ENCODE measurements at regions not wholly inside any gene's neighbourhood (a gene's known extent, or its start where the extent isn't known, plus 50 kb on each side); places are given as distances from the start of the nearest gene placed in this dataset.
"Not testable (repeated sequence)": the region's sequence is repeated elsewhere in the genome, so short reads cannot be mapped to it uniquely, and the experiment has no call there.

- no peaks in the 10 kb centered on the region for H3K36me3 ChIP-seq (ENCODE audit: control insufficient read depth in 2 of 3, insufficient read depth in 3 of 3, low read length in 3 of 3)
- no peak overlapping the region for H3K4me3 ChIP-seq (ENCODE audit: low read length)
- Mint-ChIP-seq H3K4me3 (no peak overlapping the region), H3K36me3 (no peaks in the 10 kb centered on the region), H3K4me1 (no peaks in the 10 kb centered on the region), H3K27ac (no peak overlapping the region), H3K9me3 (no peaks in the 10 kb centered on the region), H3K27me3 (no peaks in the 10 kb centered on the region)
- ATAC-seq (no peak), DNase-seq (no peak)
- intact Hi-C loops (cut with micrococcal nuclease): no loop called here
- H3K9me3 ChIP-seq (ENCODE audit: control insufficient read depth in 2 of 3, low read length in 3 of 3): no peaks in the 10 kb centered on the region
- H3K4me1 ChIP-seq (ENCODE audit: control insufficient read depth in 2 of 2, insufficient read depth in 2 of 2, low read length in 2 of 2): no peaks in the 10 kb centered on the region
- H3K27me3 ChIP-seq (ENCODE audit: control insufficient read depth in 2 of 2, insufficient read depth in 2 of 2, low read length in 2 of 2): no peaks in the 10 kb centered on the region
- ChIA-PET POLR2A (no interaction called here), CTCF (no interaction called here)
- no peak overlapping the region for H3K27ac ChIP-seq (ENCODE audit: low read depth, low read length)
Measured at GRCh38 chr6:14553515-14553914, 435.9 kb downstream of the CD83 start.

- H3K36me3 ChIP-seq (ENCODE audit: control insufficient read depth in 2 of 3, insufficient read depth in 3 of 3, low read length in 3 of 3): no peaks in the 10 kb centered on the region
- DNase-seq: no peak
- ChIA-PET POLR2A (no interaction called here), CTCF (no interaction called here)
- H3K4me1 ChIP-seq (ENCODE audit: control insufficient read depth in 2 of 2, insufficient read depth in 2 of 2, low read length in 2 of 2): no peaks in the 10 kb centered on the region
- Mint-ChIP-seq H3K27ac (peak overlapping the region in 1 of 9 donors; percentile 51), H3K9me3 (peaks cover 0 to 5% (median 0%) of the 10 kb centered on the region in 11 donors), H3K27me3 (no peaks in the 10 kb centered on the region), H3K4me3 (no peak overlapping the region), H3K4me1 (no peaks in the 10 kb centered on the region), H3K36me3 (peaks cover 0 to 5% (median 5%) of the 10 kb centered on the region in 5 donors)
- no peaks in the 10 kb centered on the region for H3K9me3 ChIP-seq (ENCODE audit: control insufficient read depth in 2 of 3, low read length in 3 of 3)
- H3K4me3 ChIP-seq (ENCODE audit: low read length): no peak overlapping the region
- intact Hi-C loops (cut with micrococcal nuclease): no loop called here
- ATAC-seq: no peak
- H3K27me3 ChIP-seq (ENCODE audit: control insufficient read depth in 2 of 2, insufficient read depth in 2 of 2, low read length in 2 of 2): no peaks in the 10 kb centered on the region
- H3K27ac ChIP-seq (ENCODE audit: low read depth, low read length): no peak overlapping the region
Measured at GRCh38 chr6:14555804-14556203, 438.2 kb downstream of the CD83 start.

GRCh38 chr6:14559746-14560536 lies 442.4 kb downstream of the CD83 start:
- peaks cover 0 to 11% (median 9%) of the 10 kb centered on the region in 5 donors for H3K36me3 Mint-ChIP-seq

GRCh38 chr6:14561563-14561962 lies 444.0 kb downstream of the CD83 start:
- H3K9me3 Mint-ChIP-seq: peaks cover 0 to 24% (median 4%) of the 10 kb centered on the region in 11 donors
- H3K27ac Mint-ChIP-seq; H3K27ac ChIP-seq (ENCODE audit: low read depth, low read length); H3K27me3 ChIP-seq (ENCODE audit: control insufficient read depth in 2 of 2, insufficient read depth in 2 of 2, low read length in 2 of 2); DNase-seq; intact Hi-C loops (cut with micrococcal nuclease); CTCF ChIA-PET; H3K36me3 ChIP-seq (ENCODE audit: control insufficient read depth in 2 of 3, insufficient read depth in 3 of 3, low read length in 3 of 3); H3K4me1 Mint-ChIP-seq; ATAC-seq; H3K27me3 Mint-ChIP-seq; H3K4me3 ChIP-seq (ENCODE audit: low read length); H3K4me1 ChIP-seq (ENCODE audit: control insufficient read depth in 2 of 2, insufficient read depth in 2 of 2, low read length in 2 of 2); H3K4me3 Mint-ChIP-seq; H3K9me3 ChIP-seq (ENCODE audit: control insufficient read depth in 2 of 3, low read length in 3 of 3); POLR2A ChIA-PET: not testable (repeated sequence)
- H3K36me3 Mint-ChIP-seq: peaks cover 0 to 11% (median 9%) of the 10 kb centered on the region in 5 donors

More at GRCh38 chr6:14559746-14560536, 442.4 kb downstream of the CD83 start:
- H3K4me3 ChIP-seq (ENCODE audit: low read length): no peak overlapping the region
- H3K9me3 ChIP-seq (ENCODE audit: control insufficient read depth in 2 of 3, low read length in 3 of 3): no peaks in the 10 kb centered on the region
- Mint-ChIP-seq H3K27ac (no peak overlapping the region), H3K9me3 (peaks cover 0 to 22% (median 4%) of the 10 kb centered on the region in 11 donors), H3K4me3 (no peak overlapping the region), H3K4me1 (no peaks in the 10 kb centered on the region), H3K27me3 (no peaks in the 10 kb centered on the region)
- ATAC-seq: no peak
- H3K4me1 ChIP-seq (ENCODE audit: control insufficient read depth in 2 of 2, insufficient read depth in 2 of 2, low read length in 2 of 2): no peaks in the 10 kb centered on the region
- intact Hi-C loops (cut with micrococcal nuclease): no loop called here
- DNase-seq: no peak
- no peak overlapping the region for H3K27ac ChIP-seq (ENCODE audit: low read depth, low read length)
- ChIA-PET CTCF (interaction anchor here (0.7 kb wide), 1 partner anchor 101 kb away, joined by 3 read pairs; no protein-coding TSS in a partner anchor), POLR2A (no interaction called here)
- no peaks in the 10 kb centered on the region for H3K27me3 ChIP-seq (ENCODE audit: control insufficient read depth in 2 of 2, insufficient read depth in 2 of 2, low read length in 2 of 2)
- H3K36me3 ChIP-seq (ENCODE audit: control insufficient read depth in 2 of 3, insufficient read depth in 3 of 3, low read length in 3 of 3): no peaks in the 10 kb centered on the region

GRCh38 chr6:14567842-14568241 lies 450.3 kb downstream of the CD83 start:
- intact Hi-C loops (cut with micrococcal nuclease): no loop called here
- ATAC-seq: no peak
- DNase-seq: no peak
- Mint-ChIP-seq H3K9me3 (peaks cover 0 to 25% (median 0%) of the 10 kb centered on the region in 11 donors), H3K27ac (peak overlapping the region in 1 of 9 donors; percentile 38), H3K4me3 (no peak overlapping the region), H3K4me1 (peaks cover 0 to 3% (median 0%) of the 10 kb centered on the region in 7 donors), H3K27me3 (peaks cover 0 to 3% (median 0%) of the 10 kb centered on the region in 5 donors), H3K36me3 (peaks cover 0 to 8% (median 0%) of the 10 kb centered on the region in 5 donors)
- no peaks in the 10 kb centered on the region for H3K9me3 ChIP-seq (ENCODE audit: control insufficient read depth in 2 of 3, low read length in 3 of 3)
- H3K27me3 ChIP-seq (ENCODE audit: control insufficient read depth in 2 of 2, insufficient read depth in 2 of 2, low read length in 2 of 2): no peaks in the 10 kb centered on the region
- ChIA-PET POLR2A (no interaction called here), CTCF (no interaction called here)
- H3K27ac ChIP-seq (ENCODE audit: low read depth, low read length): no peak overlapping the region
- H3K4me3 ChIP-seq (ENCODE audit: low read length): no peak overlapping the region
- no peaks in the 10 kb centered on the region for H3K4me1 ChIP-seq (ENCODE audit: control insufficient read depth in 2 of 2, insufficient read depth in 2 of 2, low read length in 2 of 2)
- no peaks in the 10 kb centered on the region for H3K36me3 ChIP-seq (ENCODE audit: control insufficient read depth in 2 of 3, insufficient read depth in 3 of 3, low read length in 3 of 3)

GRCh38 chr6:14569394-14569793 lies 451.8 kb downstream of the CD83 start:
- peaks cover 0 to 3% (median 0%) of the 10 kb centered on the region in 5 donors for H3K27me3 Mint-ChIP-seq
- ATAC-seq (no peak), DNase-seq (no peak)
- H3K36me3 ChIP-seq (ENCODE audit: control insufficient read depth in 2 of 3, insufficient read depth in 3 of 3, low read length in 3 of 3): no peaks in the 10 kb centered on the region
- H3K27me3 ChIP-seq (ENCODE audit: control insufficient read depth in 2 of 2, insufficient read depth in 2 of 2, low read length in 2 of 2): no peaks in the 10 kb centered on the region
- ChIA-PET CTCF (no interaction called here), POLR2A (no interaction called here)
- H3K36me3 Mint-ChIP-seq: peaks cover 0 to 8% (median 0%) of the 10 kb centered on the region in 5 donors
- H3K4me3 ChIP-seq (ENCODE audit: low read length): no peak overlapping the region
- H3K27ac ChIP-seq (ENCODE audit: low read depth, low read length): no peak overlapping the region
- no peak overlapping the region for H3K4me3 Mint-ChIP-seq
- no peaks in the 10 kb centered on the region for H3K9me3 ChIP-seq (ENCODE audit: control insufficient read depth in 2 of 3, low read length in 3 of 3)
- no peaks in the 10 kb centered on the region for H3K4me1 ChIP-seq (ENCODE audit: control insufficient read depth in 2 of 2, insufficient read depth in 2 of 2, low read length in 2 of 2)
- H3K9me3 Mint-ChIP-seq: peaks cover 0 to 21% (median 0%) of the 10 kb centered on the region in 11 donors
- intact Hi-C loops (cut with micrococcal nuclease): no loop called here
- H3K4me1 Mint-ChIP-seq: peaks cover 0 to 3% (median 0%) of the 10 kb centered on the region in 7 donors
- H3K27ac Mint-ChIP-seq: no peak overlapping the region

- H3K27me3 ChIP-seq (ENCODE audit: control insufficient read depth in 2 of 2, insufficient read depth in 2 of 2, low read length in 2 of 2); POLR2A ChIA-PET; H3K27ac Mint-ChIP-seq; H3K36me3 ChIP-seq (ENCODE audit: control insufficient read depth in 2 of 3, insufficient read depth in 3 of 3, low read length in 3 of 3); H3K4me1 Mint-ChIP-seq; H3K4me3 Mint-ChIP-seq; H3K9me3 ChIP-seq (ENCODE audit: control insufficient read depth in 2 of 3, low read length in 3 of 3); H3K4me3 ChIP-seq (ENCODE audit: low read length); ATAC-seq; H3K4me1 ChIP-seq (ENCODE audit: control insufficient read depth in 2 of 2, insufficient read depth in 2 of 2, low read length in 2 of 2); CTCF ChIA-PET; H3K27me3 Mint-ChIP-seq; H3K27ac ChIP-seq (ENCODE audit: low read depth, low read length); intact Hi-C loops (cut with micrococcal nuclease); H3K36me3 Mint-ChIP-seq; DNase-seq: not testable (repeated sequence)
- H3K9me3 Mint-ChIP-seq: peaks cover 0 to 18% (median 0%) of the 10 kb centered on the region in 11 donors
Measured at GRCh38 chr6:14569874-14570273, 452.3 kb downstream of the CD83 start.

All from naive thymus-derived CD4-positive, alpha-beta T cell (primary cell).